GM12891 (cell line): ENCODE measurements at regions not wholly inside any gene's neighbourhood (a gene's known extent, or its start where the extent isn't known, plus 50 kb on each side); places are given as distances from the start of the nearest gene placed in this dataset.

ENCODE experiments used
- POLR2AphosphoS5 ChIP-seq: IDR thresholded peaks from 2 replicates; pipeline ENCODE4 v1.6.1; 2011; ENCODE audit warnings: low read depth, low read length, control low read depth
- TAF1 ChIP-seq: IDR thresholded peaks from 2 replicates; pipeline ENCODE4 v1.6.1; 2011; ENCODE audit warnings: low read depth, low read length, control low read depth

GRCh38 chr16:64172652-64173051 is 949.2 kb downstream of the CDH11 start:
- TF ChIP-seq TAF1 (no peak), POLR2AphosphoS5 (no peak)
